ENCODE measurements at regions not wholly inside any gene's neighbourhood (a gene's known extent, or its start where the extent isn't known, plus 50 kb on each side); places are given as distances from the start of the nearest gene placed in this dataset.

DNA sequence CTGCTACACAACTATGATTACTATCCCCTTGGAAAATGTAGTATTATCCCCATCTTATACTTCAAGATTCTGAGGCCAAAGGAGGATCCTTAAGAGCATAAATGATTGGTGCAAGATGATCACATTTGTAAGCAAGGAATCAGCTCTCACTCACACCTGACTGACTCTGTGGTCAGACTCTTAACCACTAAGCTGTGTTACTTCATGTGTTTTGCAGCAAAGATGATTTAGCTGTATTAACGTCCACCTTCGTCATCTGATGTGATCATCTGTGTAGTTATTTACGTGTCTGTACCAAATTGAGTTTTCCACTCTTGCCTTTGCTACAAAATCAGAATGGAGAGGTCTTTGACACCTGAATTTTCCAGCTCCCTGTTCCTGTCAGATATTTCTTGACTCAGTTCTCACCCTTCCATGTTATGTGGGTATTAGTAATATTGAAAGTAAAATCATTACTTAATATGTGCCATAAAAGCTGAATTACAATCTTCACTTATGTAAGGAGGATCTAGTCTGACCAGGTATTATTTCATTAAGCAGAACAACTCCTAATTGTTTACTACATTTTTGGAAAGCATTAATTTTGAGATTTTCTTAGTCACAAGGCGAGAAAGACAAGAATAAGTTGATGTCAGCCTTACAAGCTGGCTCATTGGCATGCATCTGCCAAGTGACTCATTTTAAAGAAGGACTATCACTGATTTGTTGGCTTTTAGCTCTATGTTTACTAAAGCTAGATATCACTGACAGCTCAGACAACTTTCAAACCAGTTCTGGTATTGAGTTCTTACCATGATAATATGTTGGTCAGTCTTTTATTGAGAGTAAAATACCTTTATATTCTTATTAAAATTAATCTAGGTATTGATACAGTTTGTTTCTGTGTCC, 1279.8 kb upstream of the PCDH9 start:
- H3K4me1 ChIP-seq, result peaks cover 7% of the 10 kb centered on the region; the same call in 1 of the 2 replicates

GRCh38 chr13:68506888-68507551, 1276.9 kb upstream of the PCDH9 start:
- H3K27ac ChIP-seq, result no peak overlapping the region
- H3K9ac ChIP-seq, result no peak overlapping the region
- H3K4me2 ChIP-seq, result no peak overlapping the region
- no peaks in the 10 kb centered on the region for H4K20me1 ChIP-seq
- no peak for TF ChIP-seq Cebpa-rat (IDR thresholded peaks at IDR 0.05)
- H3K9me3 ChIP-seq, result no peaks in the 10 kb centered on the region
- no peak overlapping the region for H3K4me3 ChIP-seq
- H3K36me3 ChIP-seq, result no peaks in the 10 kb centered on the region
- no peaks in the 10 kb centered on the region for H3K27me3 ChIP-seq
- H3K4me1 ChIP-seq, result peaks cover 7% of the 10 kb centered on the region; the same call in 1 of the 2 replicates

More for the DNA sequence above, 1279.8 kb upstream of the PCDH9 start:
- no peak for TF ChIP-seq Cebpa-rat (IDR thresholded peaks at IDR 0.05)
- Histone ChIP-seq H3K9me3 (no peaks in the 10 kb centered on the region), H3K4me3 (no peak overlapping the region), H4K20me1 (no peaks in the 10 kb centered on the region), H3K36me3 (no peaks in the 10 kb centered on the region), H3K27me3 (no peaks in the 10 kb centered on the region), H3K9ac (no peak overlapping the region), H3K4me2 (no peak overlapping the region), H3K27ac (no peak overlapping the region)

DNA sequence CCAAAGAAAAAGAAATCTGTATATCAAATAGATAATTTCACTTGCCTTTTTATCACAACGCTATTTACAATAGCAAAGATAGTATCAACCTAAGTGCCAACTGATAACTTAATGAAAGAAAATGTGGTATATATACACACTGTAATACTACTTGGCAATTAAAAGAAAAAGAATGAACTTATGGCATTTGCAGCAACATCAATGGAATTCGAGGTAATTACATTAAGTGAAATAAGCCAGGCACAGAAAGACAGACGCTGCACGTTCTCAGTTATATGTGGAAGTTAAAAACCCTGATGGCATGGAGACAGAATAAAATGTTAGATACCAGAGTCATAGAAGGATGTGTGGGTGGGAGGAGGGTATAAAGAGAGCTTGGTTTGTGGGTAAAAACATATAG, 1260.5 kb upstream of the PCDH9 start:
- TF ChIP-seq Cebpa-rat (IDR thresholded peaks at IDR 0.05), result no peak
- no peaks in the 10 kb centered on the region for H3K4me1 ChIP-seq
- H3K27ac ChIP-seq, result no peak overlapping the region
- H3K27me3 ChIP-seq, result no peaks in the 10 kb centered on the region
- H3K9me3 ChIP-seq, result no peaks in the 10 kb centered on the region
- H3K9ac ChIP-seq, result no peak overlapping the region
- no peaks in the 10 kb centered on the region for H4K20me1 ChIP-seq
- H3K4me3 ChIP-seq, result no peak overlapping the region
- no peaks in the 10 kb centered on the region for H3K36me3 ChIP-seq
- no peak overlapping the region for H3K4me2 ChIP-seq

DNA sequence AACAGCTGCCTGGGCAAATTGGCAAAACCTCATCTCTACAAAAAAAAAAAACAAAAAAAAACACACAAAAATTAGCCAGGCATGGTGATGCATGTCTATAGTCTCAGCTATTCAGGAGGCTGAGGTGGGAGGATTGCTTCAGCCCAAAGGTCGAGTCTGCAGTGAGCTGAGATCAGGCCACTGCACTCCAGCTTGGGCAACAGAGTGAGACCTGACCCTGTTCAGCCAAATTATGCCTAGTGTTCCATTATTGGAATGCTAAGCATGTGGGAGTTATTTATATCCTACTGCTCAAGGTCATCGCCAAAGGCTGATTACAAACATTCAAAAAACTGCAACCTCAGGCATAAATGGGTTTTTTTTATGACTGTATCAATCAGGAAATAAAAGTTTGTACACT, 1251.0 kb upstream of the PCDH9 start:
- Histone ChIP-seq H3K4me3 (no peak overlapping the region), H3K27ac (no peak overlapping the region), H3K36me3 (no peaks in the 10 kb centered on the region), H3K4me1 (no peaks in the 10 kb centered on the region), H3K27me3 (no peaks in the 10 kb centered on the region), H3K9me3 (no peaks in the 10 kb centered on the region), H3K4me2 (no peak overlapping the region), H3K9ac (no peak overlapping the region), H4K20me1 (no peaks in the 10 kb centered on the region)
- no peak for TF ChIP-seq Cebpa-rat (IDR thresholded peaks at IDR 0.05)

DNA sequence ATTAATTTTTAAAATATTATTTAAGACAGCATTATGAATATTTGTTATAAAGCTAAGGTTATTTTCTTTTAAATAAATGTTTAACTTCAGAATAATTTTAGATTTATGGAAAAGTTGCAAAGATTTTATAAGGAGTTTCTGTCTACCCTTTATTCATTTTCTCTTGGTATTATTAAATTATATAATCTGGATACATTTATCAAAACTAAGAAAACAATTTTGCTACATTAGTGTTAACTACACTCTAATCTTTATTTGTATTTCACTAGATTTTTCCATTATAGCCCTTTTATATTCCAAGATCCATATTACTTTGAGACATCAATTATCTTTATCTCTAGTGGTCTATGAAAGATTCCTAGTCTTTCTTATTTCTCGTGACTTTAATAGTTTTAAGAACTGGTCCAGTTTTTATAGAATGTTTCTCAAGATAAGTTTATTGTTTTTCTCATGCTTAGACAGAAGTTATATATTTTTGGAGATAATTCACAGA, 1243.7 kb upstream of the PCDH9 start:
- TF ChIP-seq Cebpa-rat (IDR thresholded peaks at IDR 0.05), result no peak
- no peaks in the 10 kb centered on the region for H3K9me3 ChIP-seq

DNA sequence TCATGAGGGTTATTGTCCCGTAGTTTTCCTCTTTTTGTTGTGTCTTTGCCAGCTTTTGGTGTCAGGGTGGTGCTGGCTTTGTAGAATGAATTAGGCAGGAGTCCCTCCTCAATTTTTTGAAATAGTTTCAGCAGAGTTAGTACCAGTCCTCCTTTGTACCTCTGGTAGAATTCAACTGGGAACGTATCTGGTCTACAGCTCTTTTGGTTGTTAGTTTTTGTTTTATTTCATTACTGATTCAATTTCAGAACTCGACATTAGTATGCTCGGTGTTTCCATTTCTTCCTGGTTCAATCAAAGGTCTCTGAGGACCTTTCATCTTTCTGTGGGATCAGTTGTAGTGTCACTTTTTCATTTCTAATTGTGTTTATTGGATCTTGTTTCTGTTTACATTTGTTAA, 1237.0 kb upstream of the PCDH9 start:
- no peak for TF ChIP-seq Cebpa-rat (IDR thresholded peaks at IDR 0.05)
- H3K36me3 ChIP-seq, result no peaks in the 10 kb centered on the region
- H3K4me1 ChIP-seq, result no peaks in the 10 kb centered on the region
- no peak overlapping the region for H3K4me3 ChIP-seq
- no peak overlapping the region for H3K27ac ChIP-seq
- H4K20me1 ChIP-seq, result no peaks in the 10 kb centered on the region
- H3K4me2 ChIP-seq, result no peak overlapping the region
- H3K27me3 ChIP-seq, result no peaks in the 10 kb centered on the region
- no peak overlapping the region for H3K9ac ChIP-seq
- no peaks in the 10 kb centered on the region for H3K9me3 ChIP-seq

More for the DNA sequence above, 1243.7 kb upstream of the PCDH9 start:
- no peak overlapping the region for H3K4me3 ChIP-seq
- no peaks in the 10 kb centered on the region for H4K20me1 ChIP-seq
- H3K27ac ChIP-seq, result no peak overlapping the region
- H3K4me1 ChIP-seq, result no peaks in the 10 kb centered on the region
- no peak overlapping the region for H3K9ac ChIP-seq
- no peaks in the 10 kb centered on the region for H3K36me3 ChIP-seq
- H3K4me2 ChIP-seq, result no peak overlapping the region
- no peaks in the 10 kb centered on the region for H3K27me3 ChIP-seq

DNA sequence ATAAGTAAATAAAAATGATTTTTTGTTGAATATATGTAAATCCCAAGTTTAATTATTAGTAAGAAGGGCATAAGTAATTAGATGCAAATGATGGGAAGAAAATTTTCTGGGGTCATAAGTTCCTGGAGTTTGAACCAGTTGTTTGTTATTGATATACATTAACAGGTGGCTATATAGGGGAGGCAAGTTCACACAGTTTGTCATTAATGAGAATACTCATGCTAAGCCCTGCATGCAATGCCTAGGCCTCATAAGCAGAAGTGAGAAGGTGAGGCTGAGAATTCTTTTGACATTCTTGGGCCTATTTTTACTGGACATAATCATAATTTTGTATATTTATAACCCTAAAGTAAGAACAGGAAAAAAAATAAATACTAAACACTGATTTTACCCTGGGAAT, 1210.7 kb upstream of the PCDH9 start:
- TF ChIP-seq Cebpa-rat (IDR thresholded peaks at IDR 0.05), result no peak
- no peaks in the 10 kb centered on the region for H3K36me3 ChIP-seq
- H3K4me2 ChIP-seq, result no peak overlapping the region
- H3K4me3 ChIP-seq, result no peak overlapping the region
- H3K4me1 ChIP-seq, result no peaks in the 10 kb centered on the region
- no peaks in the 10 kb centered on the region for H4K20me1 ChIP-seq
- no peak overlapping the region for H3K9ac ChIP-seq
- no peaks in the 10 kb centered on the region for H3K9me3 ChIP-seq
- no peak overlapping the region for H3K27ac ChIP-seq
- no peaks in the 10 kb centered on the region for H3K27me3 ChIP-seq

DNA sequence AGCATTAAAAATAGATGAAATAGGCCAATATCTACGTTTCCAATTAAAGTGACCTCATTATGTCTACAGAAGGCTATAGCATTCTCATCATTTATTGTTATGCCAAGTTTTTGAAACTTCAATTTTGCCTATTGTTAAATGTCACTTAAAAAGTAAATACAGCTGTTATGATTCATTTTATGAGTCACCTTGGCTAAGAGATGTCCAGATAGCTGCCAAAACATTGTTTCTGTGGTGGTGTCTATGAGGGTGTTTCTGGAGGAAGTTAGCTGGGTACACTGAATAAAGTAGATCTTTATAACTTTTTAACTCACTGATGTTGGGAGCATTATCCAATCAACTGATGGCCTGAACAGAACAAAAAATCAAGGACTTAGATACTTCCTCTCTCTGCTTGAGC, 1209.7 kb upstream of the PCDH9 start:
- H3K4me3 ChIP-seq, result no peak overlapping the region
- TF ChIP-seq Cebpa-rat (IDR thresholded peaks at IDR 0.05), result no peak
- no peaks in the 10 kb centered on the region for H4K20me1 ChIP-seq
- no peak overlapping the region for H3K4me2 ChIP-seq
- no peak overlapping the region for H3K9ac ChIP-seq
- no peaks in the 10 kb centered on the region for H3K9me3 ChIP-seq
- H3K4me1 ChIP-seq, result no peaks in the 10 kb centered on the region
- H3K36me3 ChIP-seq, result no peaks in the 10 kb centered on the region
- H3K27me3 ChIP-seq, result no peaks in the 10 kb centered on the region
- H3K27ac ChIP-seq, result no peak overlapping the region

DNA sequence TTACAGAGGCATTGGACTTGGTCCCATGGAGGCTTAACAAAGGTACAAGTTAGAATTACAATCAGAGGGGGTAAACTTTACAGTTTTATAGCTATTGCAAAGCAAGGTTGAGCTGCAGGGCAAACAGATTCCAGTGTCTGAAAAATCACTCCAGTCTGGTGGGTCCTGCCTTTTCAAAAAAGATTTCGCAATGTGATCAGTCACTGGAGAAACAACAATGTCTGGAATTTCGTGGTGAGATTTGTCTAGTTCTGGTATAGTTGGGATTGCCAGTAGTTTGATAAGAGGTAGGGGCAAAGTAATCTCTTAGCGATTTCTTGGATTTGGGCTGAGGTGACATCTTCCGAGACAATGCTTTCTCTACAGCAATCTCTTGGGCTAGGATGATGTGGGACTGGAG, 1198.2 kb upstream of the PCDH9 start:
- Histone ChIP-seq H3K9ac (no peak overlapping the region), H3K4me3 (no peak overlapping the region), H3K36me3 (no peaks in the 10 kb centered on the region), H3K4me1 (no peaks in the 10 kb centered on the region), H3K4me2 (no peak overlapping the region), H3K27me3 (no peaks in the 10 kb centered on the region), H3K9me3 (no peaks in the 10 kb centered on the region), H4K20me1 (no peaks in the 10 kb centered on the region), H3K27ac (no peak overlapping the region)
- peak; percentile 26; the same call in 1 of the 2 replicates for TF ChIP-seq Cebpa-rat (IDR thresholded peaks at IDR 0.05)

DNA sequence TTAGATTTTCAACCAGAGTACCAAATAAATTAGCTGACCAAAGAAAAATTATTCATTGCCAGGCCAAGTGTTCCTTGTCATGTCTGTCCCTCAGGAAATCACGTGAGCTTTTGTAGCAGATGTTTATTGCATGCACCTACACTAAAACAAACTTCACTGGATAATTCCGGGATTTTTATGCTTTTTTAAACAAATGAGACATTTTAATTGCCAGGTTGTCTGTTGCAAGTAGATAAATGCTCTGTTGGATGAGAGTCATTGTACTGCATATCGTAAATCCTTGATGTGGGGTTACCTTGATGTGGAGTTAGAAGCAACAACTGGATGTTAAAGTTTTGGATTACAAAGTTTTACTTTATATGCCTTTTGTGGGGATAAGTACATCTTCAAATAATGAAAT, 1187.7 kb upstream of the PCDH9 start:
- Histone ChIP-seq H3K4me1 (no peaks in the 10 kb centered on the region), H3K4me3 (no peak overlapping the region), H3K27ac (no peak overlapping the region), H3K4me2 (no peak overlapping the region), H3K9ac (no peak overlapping the region), H4K20me1 (no peaks in the 10 kb centered on the region), H3K9me3 (no peaks in the 10 kb centered on the region), H3K36me3 (no peaks in the 10 kb centered on the region), H3K27me3 (no peaks in the 10 kb centered on the region)
- no peak for TF ChIP-seq Cebpa-rat (IDR thresholded peaks at IDR 0.05)
